ENCODE measurements at regions not wholly inside any gene's neighbourhood (a gene's known extent, or its start where the extent isn't known, plus 50 kb on each side); places are given as distances from the start of the nearest gene placed in this dataset.

- TF ChIP-seq EZH2phosphoT487 (conservative IDR thresholded peaks at IDR 0.05; ENCODE audit: low read length) = no peak
- TF ChIP-seq, protein P1, sequence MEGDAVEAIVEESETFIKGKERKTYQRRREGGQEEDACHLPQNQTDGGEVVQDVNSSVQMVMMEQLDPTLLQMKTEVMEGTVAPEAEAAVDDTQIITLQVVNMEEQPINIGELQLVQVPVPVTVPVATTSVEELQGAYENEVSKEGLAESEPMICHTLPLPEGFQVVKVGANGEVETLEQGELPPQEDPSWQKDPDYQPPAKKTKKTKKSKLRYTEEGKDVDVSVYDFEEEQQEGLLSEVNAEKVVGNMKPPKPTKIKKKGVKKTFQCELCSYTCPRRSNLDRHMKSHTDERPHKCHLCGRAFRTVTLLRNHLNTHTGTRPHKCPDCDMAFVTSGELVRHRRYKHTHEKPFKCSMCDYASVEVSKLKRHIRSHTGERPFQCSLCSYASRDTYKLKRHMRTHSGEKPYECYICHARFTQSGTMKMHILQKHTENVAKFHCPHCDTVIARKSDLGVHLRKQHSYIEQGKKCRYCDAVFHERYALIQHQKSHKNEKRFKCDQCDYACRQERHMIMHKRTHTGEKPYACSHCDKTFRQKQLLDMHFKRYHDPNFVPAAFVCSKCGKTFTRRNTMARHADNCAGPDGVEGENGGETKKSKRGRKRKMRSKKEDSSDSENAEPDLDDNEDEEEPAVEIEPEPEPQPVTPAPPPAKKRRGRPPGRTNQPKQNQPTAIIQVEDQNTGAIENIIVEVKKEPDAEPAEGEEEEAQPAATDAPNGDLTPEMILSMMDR (IDR thresholded peaks at IDR 0.05; ENCODE audit: insufficient read depth, low read length, poor library complexity, severe bottlenecking) = no peak
- H3K27ac ChIP-seq (ENCODE audit: low read depth, low read length) = no peak overlapping the region
- no peak overlapping the region for H3K4me2 ChIP-seq (ENCODE audit: low read depth, low read length, poor library complexity, severe bottlenecking)
- no peaks in the 10 kb centered on the region for H3K9me3 ChIP-seq (ENCODE audit: insufficient read depth, low read length)
- H3K36me3 ChIP-seq (ENCODE audit: low read length) = no peaks in the 10 kb centered on the region
- H3K27me3 ChIP-seq (ENCODE audit: low read length) = no peaks in the 10 kb centered on the region
- no peak overlapping the region for H3K9ac ChIP-seq (ENCODE audit: low read length)
- H3K4me3 ChIP-seq (ENCODE audit: insufficient read depth, low read length, poor library complexity, severe bottlenecking) = no peak overlapping the region
- H2AFZ ChIP-seq (ENCODE audit: low read depth, low read length, severe bottlenecking) = no peak overlapping the region
- H4K20me1 ChIP-seq (ENCODE audit: low read depth, low read length) = no peaks in the 10 kb centered on the region
- no peaks in the 10 kb centered on the region for H3K79me2 ChIP-seq (ENCODE audit: insufficient read depth, low read length)
- H3K9me2 ChIP-seq (replicated peaks; ENCODE audit: insufficient read depth, low read length) = no peaks in the 10 kb centered on the region
- H3F3A ChIP-seq (ENCODE audit: insufficient read depth) = no peaks in the 10 kb centered on the region
Measured at GRCh38 chr1:14113841-14114567, 414.0 kb downstream of the PRDM2 start.

DNA sequence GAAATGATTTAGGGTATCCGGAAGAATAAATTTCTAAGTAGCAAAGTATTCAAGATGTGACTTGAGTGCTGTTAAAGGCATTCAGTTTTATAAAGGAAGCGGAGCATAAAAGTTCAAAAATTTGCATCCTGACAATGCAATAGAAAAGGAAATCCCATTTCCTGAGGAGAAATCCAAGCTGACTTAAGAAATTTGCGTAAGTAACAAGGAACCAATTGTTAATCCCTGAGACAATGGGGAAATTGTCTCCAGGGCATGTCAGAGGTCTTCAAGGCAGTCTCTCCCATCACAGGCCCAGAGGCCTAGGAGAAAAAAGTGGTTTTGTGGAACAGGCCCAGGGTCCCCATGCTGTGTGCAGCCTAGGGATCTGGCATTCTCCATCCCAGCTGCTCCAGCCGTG, 416.0 kb downstream of the PRDM2 start:
- H2AFZ ChIP-seq (ENCODE audit: low read depth, low read length, severe bottlenecking) = no peak overlapping the region
- H3F3A ChIP-seq (ENCODE audit: insufficient read depth) = no peaks in the 10 kb centered on the region
- H3K9me2 ChIP-seq (replicated peaks; ENCODE audit: insufficient read depth, low read length) = no peaks in the 10 kb centered on the region
- H4K20me1 ChIP-seq (ENCODE audit: low read depth, low read length) = no peaks in the 10 kb centered on the region
- H3K4me2 ChIP-seq (ENCODE audit: low read depth, low read length, poor library complexity, severe bottlenecking) = no peak overlapping the region
- TF ChIP-seq, protein P1 (IDR thresholded peaks at IDR 0.05; ENCODE audit: insufficient read depth, low read length, poor library complexity, severe bottlenecking) = no peak
- TF ChIP-seq EZH2phosphoT487 (conservative IDR thresholded peaks at IDR 0.05; ENCODE audit: low read length) = no peak
- no peak overlapping the region for H3K27ac ChIP-seq (ENCODE audit: low read depth, low read length)
- H3K9me3 ChIP-seq (ENCODE audit: insufficient read depth, low read length) = no peaks in the 10 kb centered on the region
- H3K36me3 ChIP-seq (ENCODE audit: low read length) = no peaks in the 10 kb centered on the region
- no peaks in the 10 kb centered on the region for H3K79me2 ChIP-seq (ENCODE audit: insufficient read depth, low read length)
- H3K27me3 ChIP-seq (ENCODE audit: low read length) = no peaks in the 10 kb centered on the region
- no peak overlapping the region for H3K9ac ChIP-seq (ENCODE audit: low read length)
- no peak overlapping the region for H3K4me3 ChIP-seq (ENCODE audit: insufficient read depth, low read length, poor library complexity, severe bottlenecking)

DNA sequence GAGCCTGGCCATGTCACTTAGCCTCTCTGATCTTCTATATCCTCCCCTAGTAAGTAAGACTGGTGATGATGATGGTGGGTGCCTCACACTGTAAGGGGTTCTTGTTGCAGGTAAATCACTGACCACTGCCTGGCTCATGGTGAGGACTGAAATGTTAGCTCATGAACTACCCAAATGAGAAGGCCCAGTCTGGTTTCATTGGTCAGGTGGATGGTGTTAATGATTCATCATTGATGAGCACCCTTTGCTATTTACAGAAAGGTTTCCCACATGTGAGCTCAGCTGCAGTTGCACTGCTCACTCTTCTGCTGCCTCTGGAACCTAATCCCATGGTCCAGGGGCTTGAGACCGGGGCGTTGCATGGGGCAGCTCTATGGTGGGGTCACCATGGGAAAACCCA, 417.7 kb downstream of the PRDM2 start:
- no peak overlapping the region for H3K9ac ChIP-seq (ENCODE audit: low read length)
- no peaks in the 10 kb centered on the region for H4K20me1 ChIP-seq (ENCODE audit: low read depth, low read length)
- no peak overlapping the region for H3K4me3 ChIP-seq (ENCODE audit: insufficient read depth, low read length, poor library complexity, severe bottlenecking)
- no peaks in the 10 kb centered on the region for H3K79me2 ChIP-seq (ENCODE audit: insufficient read depth, low read length)
- no peaks in the 10 kb centered on the region for H3F3A ChIP-seq (ENCODE audit: insufficient read depth)
- H3K9me2 ChIP-seq (replicated peaks; ENCODE audit: insufficient read depth, low read length) = no peaks in the 10 kb centered on the region
- H3K9me3 ChIP-seq (ENCODE audit: insufficient read depth, low read length) = no peaks in the 10 kb centered on the region
- H3K27ac ChIP-seq (ENCODE audit: low read depth, low read length) = no peak overlapping the region
- no peak overlapping the region for H2AFZ ChIP-seq (ENCODE audit: low read depth, low read length, severe bottlenecking)
- no peak overlapping the region for H3K4me2 ChIP-seq (ENCODE audit: low read depth, low read length, poor library complexity, severe bottlenecking)
- TF ChIP-seq, protein P1 (IDR thresholded peaks at IDR 0.05; ENCODE audit: insufficient read depth, low read length, poor library complexity, severe bottlenecking) = no peak
- no peaks in the 10 kb centered on the region for H3K36me3 ChIP-seq (ENCODE audit: low read length)
- no peaks in the 10 kb centered on the region for H3K27me3 ChIP-seq (ENCODE audit: low read length)

All from SU-DHL-6 (cell line).